Endothelial cell of umbilical vein (primary cell): ENCODE measurements at regions not wholly inside any gene's neighbourhood (a gene's known extent, or its start where the extent isn't known, plus 50 kb on each side); places are given as distances from the start of the nearest gene placed in this dataset.
A peak's percentile ranks its signal among the peaks of the same experiment; 100 is the strongest.

Source experiments
- BruUV-seq: library from RNA; stranded (reverse); fragments of 400-500 nt; replicated peaks from 2 replicates; lab custom pipeline; 2021; lab: Mats Ljungman, UMichigan
- CTCF ChIA-PET: fragments of 300-600, 350-600 bp; sonication (Branson Sonifier 250); formaldehyde crosslinking; loops from one replicate; lab custom pipeline; 2021; ENCODE audit warnings: antibody characterized with exemption, inconsistent platforms; lab: Charles Lee
- POLR2A ChIA-PET: fragments of 300-600, 350-600 bp; sonication (Branson Sonifier 250); formaldehyde crosslinking; loops from one replicate; lab custom pipeline; 2021; ENCODE audit warnings: antibody characterized with exemption, inconsistent platforms; lab: Charles Lee
- DNase-seq: peaks from one replicate; pipeline ENCODE4 v3.0.0-alpha.2; 2011; ENCODE audit warnings: low read depth, low spot score
- FAIRE-seq: peaks from 2 replicates; lab custom pipeline; 2011; peaks lifted over from hg19 to GRCh38; lab: Jason Lieb, UNC
- H2AFZ ChIP-seq: 2 replicates; pipeline ENCODE4 v1.6.0; 2012; ENCODE audit warnings: low read depth, low read length, control low read depth, inconsistent platforms
- H3K27ac ChIP-seq: 2 replicates; pipeline ENCODE4 v1.5.1; 2011; ENCODE audit warnings: low read depth, mild to moderate bottlenecking, control low read depth, low read length, moderate library complexity; ENCODE audit not compliant: insufficient read depth
- H3K27me3 ChIP-seq, 2 experiments: 2 replicates each; pipeline versions ENCODE4 v1.6.0 to v1.6.1; 2011; ENCODE audit warnings: low read length in 2 of 2, mixed read lengths in 1 of 2; ENCODE audit not compliant: control insufficient read depth in 2 of 2, insufficient read depth in 2 of 2
- H3K36me3 ChIP-seq, 2 experiments: 2 replicates in 1 of 2; 3 replicates in 1 of 2; pipeline ENCODE4 v1.5.1; 2011; ENCODE audit warnings: low read length in 2 of 2, mild to moderate bottlenecking in 1 of 2, moderate library complexity in 1 of 2; ENCODE audit not compliant: control insufficient read depth in 2 of 2, insufficient read depth in 2 of 2; ENCODE audit errors: extremely low read depth in 1 of 2
- H3K4me1 ChIP-seq: 3 replicates; pipeline ENCODE4 v1.5.1; 2011; ENCODE audit warnings: mild to moderate bottlenecking, low read length; ENCODE audit not compliant: control insufficient read depth, insufficient read depth; ENCODE audit errors: extremely low read depth
- H3K4me2 ChIP-seq: 2 replicates; pipeline ENCODE4 v1.6.1; 2011; ENCODE audit warnings: low read length, control low read depth, mixed read lengths; ENCODE audit not compliant: insufficient read depth
- H3K4me3 ChIP-seq, 3 experiments: fragments of 200-600 bp in 1 of 3; sonication (generic), shearing (Covaris generic) in 1 of 3; replicated peaks in 1 of 3; 2 replicates each; pipeline ENCODE4 v1.5.1; 2011 to 2016; ENCODE audit warnings: control low read depth in 3 of 3, low read length in 3 of 3, mild to moderate bottlenecking in 2 of 3, inconsistent platforms in 1 of 3, low read depth in 1 of 3, moderate library complexity in 1 of 3; ENCODE audit not compliant: insufficient read depth in 1 of 3
- H3K79me2 ChIP-seq: 2 replicates; pipeline ENCODE4 v1.6.0; 2012; ENCODE audit warnings: low read length, inconsistent platforms; ENCODE audit not compliant: control insufficient read depth, insufficient read depth
- H3K9ac ChIP-seq: replicated peaks from 2 replicates; pipeline ENCODE3; 2011; ENCODE audit warnings: low read length, control low read depth; ENCODE audit not compliant: insufficient read depth; ENCODE audit errors: extremely low read depth
- H3K9me1 ChIP-seq: replicated peaks from 3 replicates; pipeline ENCODE4 v1.6.0; 2011; ENCODE audit warnings: mild to moderate bottlenecking, low read length; ENCODE audit not compliant: control insufficient read depth, insufficient read depth; ENCODE audit errors: extremely low read depth
- H3K9me3 ChIP-seq: replicated peaks from 2 replicates; pipeline ENCODE4 v1.5.1; 2012; ENCODE audit warnings: low read length, inconsistent platforms; ENCODE audit not compliant: control insufficient read depth, insufficient read depth
- H4K20me1 ChIP-seq: replicated peaks from 2 replicates; pipeline ENCODE3; 2011; ENCODE audit warnings: mild to moderate bottlenecking, low read length; ENCODE audit not compliant: control insufficient read depth, insufficient read depth; ENCODE audit errors: extremely low read depth
- EZH2 ChIP-seq: IDR thresholded peaks from 2 replicates; pipeline ENCODE4 v1.6.1; 2012; ENCODE audit warnings: borderline replicate concordance, low read depth, mild to moderate bottlenecking, moderate library complexity, low read length, inconsistent platforms; ENCODE audit not compliant: severe bottlenecking
- FOS ChIP-seq: IDR thresholded peaks from 2 replicates; pipeline ENCODE4 v1.6.1; 2011; ENCODE audit warnings: mild to moderate bottlenecking, low read length, moderate library complexity, borderline replicate concordance; ENCODE audit not compliant: insufficient read depth
- GATA2 ChIP-seq: IDR thresholded peaks from 2 replicates; pipeline ENCODE4 v1.7.0; 2011; ENCODE audit warnings: low read depth, mild to moderate bottlenecking, moderate library complexity, mixed read lengths, low read length; ENCODE audit not compliant: insufficient read length, insufficient read depth
- JUN ChIP-seq: IDR thresholded peaks from 2 replicates; pipeline ENCODE4 v1.6.1; 2011; ENCODE audit warnings: borderline replicate concordance, low read depth; ENCODE audit not compliant: insufficient read length, insufficient read depth
- MYC ChIP-seq: IDR thresholded peaks from one replicate; pipeline ENCODE4 v1.6.1; 2011; ENCODE audit warnings: mild to moderate bottlenecking, low read depth, low read length
- POLR2A ChIP-seq: IDR thresholded peaks from 2 replicates; pipeline ENCODE4 v1.6.1; 2012; ENCODE audit warnings: low read depth, mild to moderate bottlenecking, control low read depth, low read length
- dilution Hi-C: fragments of 300-500 bp; cut with MboI; formaldehyde crosslinking; loops from one replicate; pipeline ENCODE4 v1.15.0; 2019; ENCODE audit warnings: low sequenced_read_pairs; ENCODE audit not compliant: extremely low pct_ligation_motif_present
- intact Hi-C: fragments of 100-400 bp; cut with micrococcal nuclease; formaldehyde crosslinking; loops from one replicate; pipeline ENCODE4 v1.10.0; 2022
- TF ChIP-seq, protein P1 (sequence below), 2 donors: IDR thresholded peaks; 1 replicate in 1 of 2; 2 replicates in 1 of 2; pipeline ENCODE4 v1.5.1; 2011; ENCODE audit warnings: low read length in 2 of 2, mild to moderate bottlenecking in 2 of 2, moderate library complexity in 2 of 2, control low read depth in 1 of 2, inconsistent platforms in 1 of 2, low read depth in 1 of 2; ENCODE audit not compliant: insufficient read depth in 1 of 2; ENCODE audit errors: extremely low read depth in 1 of 2
- TF ChIP-seq, protein P2 (sequence below): IDR thresholded peaks from 2 replicates; pipeline ENCODE4 v1.6.1; 2011; ENCODE audit not compliant: insufficient read depth, insufficient read length

- BruUV-seq = no TSS peak
- no peaks in the 10 kb centered on the region for H3K36me3 ChIP-seq
- no peak overlapping the region for H3K4me3 ChIP-seq
- H3K4me2 ChIP-seq = no peak overlapping the region
- dilution Hi-C loops (no loop called here), intact Hi-C loops (loop anchor here (1.0 to 5.0 kb wide), 7 partner anchors 44 to 1197 kb away; no protein-coding TSS in a partner anchor)
- DNase-seq (peak; percentile 48), FAIRE-seq (peak; percentile 66)
- no peak overlapping the region for H2AFZ ChIP-seq
- no peaks in the 10 kb centered on the region for H3K9me1 ChIP-seq
- peaks cover 0 to 16% of the 10 kb centered on the region in 2 experiments for H3K27me3 ChIP-seq
- no peaks in the 10 kb centered on the region for H3K79me2 ChIP-seq
- no peak overlapping the region for H3K27ac ChIP-seq
- ChIA-PET CTCF (interaction anchor here (0.6 to 4.1 kb wide), 53 partner anchors 9 to 1345 kb away, joined by 3 to 104 read pairs (median 5); partner anchors contain the start of genes GPHN, PIGH and RDH11), POLR2A (interaction anchor here (0.6 to 0.7 kb wide), 5 partner anchors 25 to 1748 kb away, joined by 3 to 8 read pairs (median 3); no protein-coding TSS in a partner anchor)
- no peaks in the 10 kb centered on the region for H3K4me1 ChIP-seq
- no peak for TF ChIP-seq MYC
- TF ChIP-seq, protein P1, sequence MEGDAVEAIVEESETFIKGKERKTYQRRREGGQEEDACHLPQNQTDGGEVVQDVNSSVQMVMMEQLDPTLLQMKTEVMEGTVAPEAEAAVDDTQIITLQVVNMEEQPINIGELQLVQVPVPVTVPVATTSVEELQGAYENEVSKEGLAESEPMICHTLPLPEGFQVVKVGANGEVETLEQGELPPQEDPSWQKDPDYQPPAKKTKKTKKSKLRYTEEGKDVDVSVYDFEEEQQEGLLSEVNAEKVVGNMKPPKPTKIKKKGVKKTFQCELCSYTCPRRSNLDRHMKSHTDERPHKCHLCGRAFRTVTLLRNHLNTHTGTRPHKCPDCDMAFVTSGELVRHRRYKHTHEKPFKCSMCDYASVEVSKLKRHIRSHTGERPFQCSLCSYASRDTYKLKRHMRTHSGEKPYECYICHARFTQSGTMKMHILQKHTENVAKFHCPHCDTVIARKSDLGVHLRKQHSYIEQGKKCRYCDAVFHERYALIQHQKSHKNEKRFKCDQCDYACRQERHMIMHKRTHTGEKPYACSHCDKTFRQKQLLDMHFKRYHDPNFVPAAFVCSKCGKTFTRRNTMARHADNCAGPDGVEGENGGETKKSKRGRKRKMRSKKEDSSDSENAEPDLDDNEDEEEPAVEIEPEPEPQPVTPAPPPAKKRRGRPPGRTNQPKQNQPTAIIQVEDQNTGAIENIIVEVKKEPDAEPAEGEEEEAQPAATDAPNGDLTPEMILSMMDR (IDR thresholded peaks at IDR 0.05; ENCODE audit: extremely low read depth in 1 of 2, insufficient read depth in 1 of 2, low read depth in 1 of 2, low read length in 2 of 2) = peak; percentile 32 to 37
- no peaks in the 10 kb centered on the region for H4K20me1 ChIP-seq
- H3K9ac ChIP-seq = no peak overlapping the region
- H3K9me3 ChIP-seq = no peaks in the 10 kb centered on the region
These were observed 126.7 kb upstream of the CCDC196 start for GRCh38 chr14:66359500-66359899.

DNA sequence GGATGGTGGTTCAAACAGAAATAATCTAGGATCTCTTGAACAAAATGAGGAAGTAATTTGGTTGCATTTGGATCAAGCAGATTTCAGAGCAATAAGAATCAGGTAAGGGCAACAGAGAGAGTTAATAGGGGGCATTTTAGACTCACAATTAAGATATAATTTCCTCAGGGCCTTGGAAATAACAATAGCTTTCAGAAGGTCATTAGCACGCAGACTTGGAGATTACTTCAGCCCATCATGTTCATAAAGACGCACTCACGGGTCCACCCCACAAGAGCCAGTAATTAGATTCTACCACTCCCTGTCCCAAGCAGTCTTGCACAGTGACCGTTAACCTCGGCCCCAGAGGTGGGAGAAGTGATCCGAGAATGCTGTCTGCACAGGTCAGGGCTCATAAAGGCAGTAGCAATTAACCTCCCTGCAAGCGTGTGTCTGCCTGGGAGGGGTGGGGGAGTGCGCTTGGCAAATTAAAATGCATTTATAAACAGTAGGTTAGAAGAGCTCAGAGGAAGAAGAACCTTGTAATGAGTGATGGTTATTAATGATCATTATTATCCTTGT lies 125.7 kb upstream of the CCDC196 start:
- H3K36me3 ChIP-seq = no peaks in the 10 kb centered on the region
- BruUV-seq = no TSS peak
- dilution Hi-C loops = no loop called here

More for the DNA sequence above, 125.7 kb upstream of the CCDC196 start:
- no peak overlapping the region for H3K9ac ChIP-seq
- FAIRE-seq (no peak), DNase-seq (no peak)
- H3K4me1 ChIP-seq = no peaks in the 10 kb centered on the region
- no peaks in the 10 kb centered on the region for H4K20me1 ChIP-seq
- no peak overlapping the region for H3K27ac ChIP-seq
- intact Hi-C loops = no loop called here
- no peak overlapping the region for H3K4me3 ChIP-seq
- POLR2A ChIA-PET = no interaction called here
- no peaks in the 10 kb centered on the region for H3K79me2 ChIP-seq
- H3K27me3 ChIP-seq = peaks cover 0 to 16% of the 10 kb centered on the region in 2 experiments
- no peak overlapping the region for H2AFZ ChIP-seq
- no peaks in the 10 kb centered on the region for H3K9me3 ChIP-seq
- H3K4me2 ChIP-seq = no peak overlapping the region
- TF ChIP-seq GATA2 (no peak), FOS (no peak), EZH2 (no peak), JUN (no peak), POLR2A (no peak)
- TF ChIP-seq, protein P1 (IDR thresholded peaks at IDR 0.05; ENCODE audit: extremely low read depth in 1 of 2, insufficient read depth in 1 of 2, low read depth in 1 of 2, low read length in 2 of 2) = no peak
- TF ChIP-seq, protein P2, sequence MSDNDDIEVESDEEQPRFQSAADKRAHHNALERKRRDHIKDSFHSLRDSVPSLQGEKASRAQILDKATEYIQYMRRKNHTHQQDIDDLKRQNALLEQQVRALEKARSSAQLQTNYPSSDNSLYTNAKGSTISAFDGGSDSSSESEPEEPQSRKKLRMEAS = no peak
- H3K9me1 ChIP-seq = no peaks in the 10 kb centered on the region
- CTCF ChIA-PET = interaction anchor here (0.7 to 4.1 kb wide), 21 partner anchors 10 to 1344 kb away, joined by 3 to 104 read pairs (median 7); partner anchors contain the start of gene GPHN
